AG10803 (cell line): ENCODE measurements at regions not wholly inside any gene's neighbourhood (a gene's known extent, or its start where the extent isn't known, plus 50 kb on each side); places are given as distances from the start of the nearest gene placed in this dataset.

Experiments
- DNase-seq: peaks from one replicate; pipeline ENCODE4 v3.0.0; 2010; ENCODE audit warnings: low read depth
- H3K4me3 ChIP-seq: 2 replicates; pipeline ENCODE4 v1.5.1; 2011; ENCODE audit warnings: mild to moderate bottlenecking, low read length, control low read depth
- TF ChIP-seq, protein P1 (sequence below): conservative IDR thresholded peaks from 2 replicates; pipeline ENCODE4 v1.5.1; 2011; ENCODE audit warnings: mild to moderate bottlenecking, low read length, control low read depth, inconsistent platforms

DNA sequence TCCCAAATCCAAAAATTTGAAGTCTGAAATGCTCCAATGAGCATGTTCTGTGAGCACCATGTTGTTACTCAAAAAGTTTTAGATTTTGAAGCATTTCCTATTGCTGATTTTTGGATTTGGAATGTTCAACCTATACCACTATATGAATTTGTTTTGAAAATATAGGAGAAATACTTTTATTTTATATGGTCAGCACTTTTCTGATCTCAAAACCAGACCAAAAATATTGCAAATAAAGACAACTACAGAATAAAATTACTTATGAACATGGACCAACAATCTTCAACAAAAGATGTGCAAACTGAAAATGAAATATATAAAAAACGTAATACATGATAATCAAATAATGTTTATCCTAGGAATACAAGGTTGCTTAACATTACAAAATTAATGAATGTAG, 73.7 kb upstream of the APOBEC4 start:
- TF ChIP-seq, protein P1, sequence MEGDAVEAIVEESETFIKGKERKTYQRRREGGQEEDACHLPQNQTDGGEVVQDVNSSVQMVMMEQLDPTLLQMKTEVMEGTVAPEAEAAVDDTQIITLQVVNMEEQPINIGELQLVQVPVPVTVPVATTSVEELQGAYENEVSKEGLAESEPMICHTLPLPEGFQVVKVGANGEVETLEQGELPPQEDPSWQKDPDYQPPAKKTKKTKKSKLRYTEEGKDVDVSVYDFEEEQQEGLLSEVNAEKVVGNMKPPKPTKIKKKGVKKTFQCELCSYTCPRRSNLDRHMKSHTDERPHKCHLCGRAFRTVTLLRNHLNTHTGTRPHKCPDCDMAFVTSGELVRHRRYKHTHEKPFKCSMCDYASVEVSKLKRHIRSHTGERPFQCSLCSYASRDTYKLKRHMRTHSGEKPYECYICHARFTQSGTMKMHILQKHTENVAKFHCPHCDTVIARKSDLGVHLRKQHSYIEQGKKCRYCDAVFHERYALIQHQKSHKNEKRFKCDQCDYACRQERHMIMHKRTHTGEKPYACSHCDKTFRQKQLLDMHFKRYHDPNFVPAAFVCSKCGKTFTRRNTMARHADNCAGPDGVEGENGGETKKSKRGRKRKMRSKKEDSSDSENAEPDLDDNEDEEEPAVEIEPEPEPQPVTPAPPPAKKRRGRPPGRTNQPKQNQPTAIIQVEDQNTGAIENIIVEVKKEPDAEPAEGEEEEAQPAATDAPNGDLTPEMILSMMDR, result no peak
- DNase-seq, result no peak
- no peak overlapping the region for H3K4me3 ChIP-seq

DNA sequence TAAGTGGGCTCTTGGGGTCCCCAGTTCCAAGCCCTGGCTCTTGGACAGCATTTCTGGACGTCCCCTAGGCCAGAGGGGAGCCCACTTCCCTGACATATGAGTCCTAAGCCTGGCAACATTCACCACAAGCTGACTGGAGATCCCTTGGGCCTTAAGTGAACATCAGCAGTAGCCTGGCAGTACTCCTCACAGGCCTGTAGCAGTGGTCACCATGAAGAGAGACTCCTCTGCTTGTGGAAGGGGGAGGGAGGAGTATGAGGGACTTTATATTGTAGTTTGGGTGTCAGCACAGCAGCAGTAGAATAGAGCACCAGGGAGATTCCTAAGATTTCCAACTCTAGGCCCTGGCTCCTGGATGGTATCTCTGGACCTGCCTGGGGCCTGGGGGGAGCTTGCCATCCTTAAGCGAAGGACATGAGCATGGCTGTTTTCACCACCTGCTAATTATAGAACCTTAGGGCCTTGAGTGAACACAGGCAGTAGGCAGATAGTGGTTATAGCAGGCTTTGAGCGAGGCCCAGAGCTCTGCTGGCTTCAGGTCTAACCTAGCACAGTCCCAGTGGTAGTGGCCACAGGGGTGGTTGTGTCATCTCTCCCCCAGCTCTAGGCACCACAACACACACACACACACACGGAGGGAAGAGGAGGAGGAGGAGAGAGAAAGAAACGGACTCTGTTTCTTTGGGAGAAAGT, 71.4 kb upstream of the APOBEC4 start:
- no peak for DNase-seq
- no peak overlapping the region for H3K4me3 ChIP-seq
- TF ChIP-seq, protein P1, result no peak

DNA sequence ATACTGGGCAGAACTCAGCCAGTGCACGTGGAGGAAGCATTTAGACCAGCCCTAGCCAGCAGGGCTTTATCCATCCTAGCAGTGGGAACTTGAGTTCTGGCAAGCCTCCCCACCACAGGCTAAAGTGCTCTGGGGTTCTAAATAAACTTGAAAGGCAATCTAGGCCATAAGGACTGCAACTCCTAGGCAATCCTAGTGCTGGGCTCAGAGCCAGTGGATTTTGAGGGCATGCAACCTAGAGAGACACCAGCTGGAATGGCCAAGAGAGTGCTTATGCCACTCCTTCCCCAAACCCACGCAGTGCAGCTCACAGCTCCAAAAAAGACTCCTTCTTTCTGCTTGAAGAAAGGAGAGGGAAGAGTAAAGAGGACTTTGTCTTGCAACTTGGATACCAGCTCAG, 70.5 kb upstream of the APOBEC4 start:
- no peak for DNase-seq
- no peak overlapping the region for H3K4me3 ChIP-seq
- TF ChIP-seq, protein P1, result no peak

DNA sequence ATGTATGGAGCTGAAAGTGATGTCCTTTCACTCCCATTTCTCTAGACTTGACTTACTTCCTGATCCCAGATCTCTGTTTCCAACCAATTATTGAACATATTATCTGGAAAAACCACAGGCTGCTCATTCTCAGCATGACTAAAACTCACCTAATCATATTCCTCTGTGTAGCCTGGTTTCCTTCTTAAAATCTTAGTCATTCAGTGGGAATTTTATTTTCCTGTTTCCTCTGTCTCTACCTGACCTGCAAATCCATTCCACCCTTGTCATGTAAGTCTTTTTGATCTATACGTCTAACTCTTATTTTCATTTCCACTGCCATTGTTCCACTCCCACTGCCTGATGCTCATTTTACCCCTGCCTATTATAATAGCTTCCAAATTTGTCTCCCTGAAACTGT, 67.9 kb upstream of the APOBEC4 start:
- no peak for DNase-seq
- no peak overlapping the region for H3K4me3 ChIP-seq
- TF ChIP-seq, protein P1, result no peak

DNA sequence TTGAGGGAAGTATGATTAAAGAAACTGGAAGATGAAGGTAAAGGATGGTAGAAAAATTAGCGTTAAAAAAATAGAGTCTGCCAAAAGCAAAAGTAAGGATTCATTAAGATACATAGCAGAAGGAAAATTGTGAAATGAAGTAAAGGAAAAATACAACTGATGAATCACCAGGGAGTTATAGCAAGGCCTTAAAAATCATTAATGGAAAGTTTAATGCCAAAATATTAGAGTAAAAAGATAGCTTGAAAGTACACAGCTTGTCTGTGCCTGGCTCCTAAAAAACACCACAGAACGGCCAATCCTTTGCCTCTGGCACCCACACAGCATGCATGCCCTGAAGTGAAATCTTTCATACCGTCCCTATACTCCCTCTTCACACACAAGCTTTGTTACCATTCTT, 66.9 kb upstream of the APOBEC4 start:
- H3K4me3 ChIP-seq, result no peak overlapping the region
- TF ChIP-seq, protein P1, result no peak
- no peak for DNase-seq

DNA sequence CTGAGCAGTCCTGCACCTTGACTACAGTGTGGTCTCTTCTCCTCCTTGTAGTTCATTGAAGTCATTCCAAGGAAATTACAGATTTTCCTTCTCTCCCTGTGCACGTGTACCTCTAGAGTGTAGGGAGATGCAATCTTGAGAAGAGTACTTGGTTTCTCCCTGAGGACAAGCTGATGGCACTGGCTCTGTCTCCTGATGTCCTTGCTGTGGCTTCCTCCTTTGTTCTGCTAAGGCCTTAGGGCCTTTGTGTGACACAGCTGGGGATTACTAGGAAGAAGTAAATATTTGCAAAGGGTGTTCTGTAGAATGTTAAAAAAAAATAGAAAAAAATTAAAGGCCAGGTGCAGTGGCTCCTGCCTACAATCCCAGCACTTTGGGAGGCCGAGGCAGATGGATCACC, 66.2 kb upstream of the APOBEC4 start:
- TF ChIP-seq, protein P1, result no peak
- no peak for DNase-seq
- no peak overlapping the region for H3K4me3 ChIP-seq

DNA sequence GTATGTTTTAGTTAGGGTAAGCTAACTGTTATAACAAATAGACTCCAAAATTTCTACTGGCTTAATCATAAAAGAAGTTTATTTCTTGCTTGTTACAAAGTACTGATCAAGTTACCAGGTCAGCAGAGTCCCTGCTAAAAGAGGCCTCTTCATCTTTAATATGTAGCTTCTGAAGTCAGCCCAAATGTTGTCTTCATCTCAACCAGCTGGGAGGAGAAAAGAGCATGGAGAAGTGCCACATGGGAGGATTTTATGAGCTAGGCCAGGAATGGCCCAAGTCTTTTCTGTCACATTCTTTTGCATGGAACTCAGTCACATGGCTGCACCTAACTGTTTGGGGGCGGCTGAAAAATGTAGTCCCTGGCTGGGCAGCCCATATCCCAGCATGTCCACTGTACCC, 63.2 kb upstream of the APOBEC4 start:
- no peak for DNase-seq
- TF ChIP-seq, protein P1, result no peak
- H3K4me3 ChIP-seq, result no peak overlapping the region
